ENCODE measurements at regions not wholly inside any gene's neighbourhood (a gene's known extent, or its start where the extent isn't known, plus 50 kb on each side); places are given as distances from the start of the nearest gene placed in this dataset.

DNA sequence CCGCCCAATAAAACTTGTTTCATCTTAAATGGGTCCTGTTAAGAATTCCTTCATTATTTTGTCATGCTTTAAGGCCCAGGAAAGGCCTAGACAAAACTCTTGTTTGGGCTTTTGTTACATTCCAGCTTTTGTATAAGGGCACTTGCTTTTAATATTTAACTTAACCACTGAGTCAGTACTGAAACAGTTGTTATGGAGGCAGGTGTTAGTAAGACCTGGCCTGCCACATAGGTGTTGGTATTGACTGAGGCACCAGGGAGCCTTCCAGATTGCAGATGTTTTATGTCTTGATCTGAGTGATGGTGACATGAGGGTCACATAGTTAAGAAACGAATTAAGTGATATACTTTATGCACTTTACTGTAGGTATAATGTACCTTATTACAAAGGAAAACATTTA lies 274.9 kb upstream of the TGFBR2 start:
- Histone ChIP-seq H3K9me3 (ENCODE audit: low read depth) (no peaks in the 10 kb centered on the region), H2AFZ (replicated peaks) (no peak overlapping the region), H3K9ac (no peak overlapping the region), H3F3A (ENCODE audit: low read depth) (no peaks in the 10 kb centered on the region), H3K27me3 (no peaks in the 10 kb centered on the region), H3K4me2 (no peak overlapping the region), H3K4me3 (no peak overlapping the region), H4K20me1 (ENCODE audit: low read depth) (no peaks in the 10 kb centered on the region), H3K4me1 (no peaks in the 10 kb centered on the region), H3K79me2 (ENCODE audit: low read depth) (no peaks in the 10 kb centered on the region), H3K36me3 (no peaks in the 10 kb centered on the region), H3K27ac (no peak overlapping the region)
- Mint-ChIP-seq H3K27ac (no peak overlapping the region), H3K4me3 (no peak overlapping the region), H3K4me1 (no peaks in the 10 kb centered on the region), H3K36me3 (no peaks in the 10 kb centered on the region), H3K27me3 (ENCODE audit: insufficient read depth, low read depth) (no peaks in the 10 kb centered on the region), H3K9me3 (no peaks in the 10 kb centered on the region)
- DNase-seq (ENCODE audit: low spot score) = no peak
- TF ChIP-seq, protein P1, sequence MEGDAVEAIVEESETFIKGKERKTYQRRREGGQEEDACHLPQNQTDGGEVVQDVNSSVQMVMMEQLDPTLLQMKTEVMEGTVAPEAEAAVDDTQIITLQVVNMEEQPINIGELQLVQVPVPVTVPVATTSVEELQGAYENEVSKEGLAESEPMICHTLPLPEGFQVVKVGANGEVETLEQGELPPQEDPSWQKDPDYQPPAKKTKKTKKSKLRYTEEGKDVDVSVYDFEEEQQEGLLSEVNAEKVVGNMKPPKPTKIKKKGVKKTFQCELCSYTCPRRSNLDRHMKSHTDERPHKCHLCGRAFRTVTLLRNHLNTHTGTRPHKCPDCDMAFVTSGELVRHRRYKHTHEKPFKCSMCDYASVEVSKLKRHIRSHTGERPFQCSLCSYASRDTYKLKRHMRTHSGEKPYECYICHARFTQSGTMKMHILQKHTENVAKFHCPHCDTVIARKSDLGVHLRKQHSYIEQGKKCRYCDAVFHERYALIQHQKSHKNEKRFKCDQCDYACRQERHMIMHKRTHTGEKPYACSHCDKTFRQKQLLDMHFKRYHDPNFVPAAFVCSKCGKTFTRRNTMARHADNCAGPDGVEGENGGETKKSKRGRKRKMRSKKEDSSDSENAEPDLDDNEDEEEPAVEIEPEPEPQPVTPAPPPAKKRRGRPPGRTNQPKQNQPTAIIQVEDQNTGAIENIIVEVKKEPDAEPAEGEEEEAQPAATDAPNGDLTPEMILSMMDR (IDR thresholded peaks at IDR 0.05) = no peak
- TF ChIP-seq EZH2 (IDR thresholded peaks at IDR 0.05) = no peak
- no peak for TF ChIP-seq EZH2phosphoT487 (IDR thresholded peaks at IDR 0.05)

DNA sequence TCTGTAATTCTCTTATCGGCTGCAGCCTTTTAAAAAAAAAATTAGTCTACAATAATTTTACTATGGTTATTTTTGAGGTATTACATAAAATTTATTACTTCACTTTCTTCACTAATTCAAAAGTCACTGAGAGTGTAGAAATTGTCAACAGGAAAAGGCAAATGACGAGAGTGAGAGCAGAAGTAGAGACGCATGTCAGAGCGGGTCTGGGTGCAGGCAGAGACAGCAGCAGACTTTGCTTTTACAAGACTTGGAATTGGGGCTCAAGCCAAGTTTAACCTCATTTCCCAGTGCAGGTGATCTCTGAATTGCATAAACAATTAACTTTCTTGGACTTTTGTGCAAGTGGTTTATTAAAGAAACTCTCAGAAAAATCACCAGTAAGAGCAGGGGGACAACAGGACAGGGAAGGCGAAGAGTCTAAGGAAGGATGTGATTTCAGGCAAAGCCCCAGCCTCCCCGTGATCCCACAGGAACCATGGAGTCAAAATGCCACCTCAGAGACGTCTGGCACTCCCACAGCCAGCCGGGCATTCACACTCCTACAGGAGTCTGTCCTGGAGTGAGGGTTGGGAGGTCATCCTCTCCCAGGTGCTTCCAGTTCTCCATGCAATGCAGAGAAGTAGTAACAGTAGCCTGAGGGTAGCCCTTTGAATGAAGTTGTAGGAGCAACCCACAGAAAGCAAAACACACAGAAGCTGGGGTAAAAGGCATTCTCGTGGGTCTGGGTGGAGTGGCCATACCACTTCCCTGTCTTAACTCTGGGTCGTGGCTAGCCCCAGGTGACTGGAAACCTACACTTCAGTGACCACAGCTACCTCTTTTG lies 274.0 kb upstream of the TGFBR2 start:
- Mint-ChIP-seq H3K36me3 (no peaks in the 10 kb centered on the region), H3K9me3 (no peaks in the 10 kb centered on the region), H3K4me3 (no peak overlapping the region), H3K27ac (no peak overlapping the region), H3K4me1 (no peaks in the 10 kb centered on the region), H3K27me3 (ENCODE audit: insufficient read depth, low read depth) (no peaks in the 10 kb centered on the region)
- Histone ChIP-seq H3K9ac (no peak overlapping the region), H3K27me3 (no peaks in the 10 kb centered on the region), H3K9me3 (ENCODE audit: low read depth) (no peaks in the 10 kb centered on the region), H3K27ac (no peak overlapping the region), H3K4me3 (no peak overlapping the region), H3K4me2 (no peak overlapping the region), H4K20me1 (ENCODE audit: low read depth) (no peaks in the 10 kb centered on the region), H3K79me2 (ENCODE audit: low read depth) (no peaks in the 10 kb centered on the region), H3K36me3 (no peaks in the 10 kb centered on the region), H2AFZ (replicated peaks) (no peak overlapping the region), H3F3A (ENCODE audit: low read depth) (no peaks in the 10 kb centered on the region), H3K4me1 (no peaks in the 10 kb centered on the region)
- TF ChIP-seq EZH2 (IDR thresholded peaks at IDR 0.05) (no peak), EZH2phosphoT487 (IDR thresholded peaks at IDR 0.05) (no peak)
- TF ChIP-seq, protein P1 (IDR thresholded peaks at IDR 0.05) = no peak
- no peak for DNase-seq (ENCODE audit: low spot score)

DNA sequence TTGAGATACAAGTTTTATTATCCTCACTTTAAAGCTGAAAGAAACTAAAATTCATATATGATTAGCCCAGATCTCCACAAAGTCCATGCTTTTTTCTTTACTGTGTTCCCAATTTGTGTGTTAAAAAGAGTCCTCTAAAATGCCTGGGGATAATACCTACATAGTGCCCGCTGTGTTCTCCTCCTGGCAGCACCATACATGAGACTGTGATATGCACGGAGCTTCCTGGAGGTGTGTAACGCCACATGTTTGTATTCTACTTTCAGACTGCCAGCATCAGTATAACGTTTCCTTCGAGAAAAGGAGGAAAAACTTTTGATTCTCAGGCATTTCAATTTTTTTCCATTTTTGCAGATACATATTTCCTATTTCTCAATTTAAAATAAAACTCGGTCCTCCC lies 273.3 kb upstream of the TGFBR2 start:
- Mint-ChIP-seq H3K27ac (no peak overlapping the region), H3K4me1 (no peaks in the 10 kb centered on the region), H3K9me3 (no peaks in the 10 kb centered on the region), H3K4me3 (no peak overlapping the region), H3K36me3 (no peaks in the 10 kb centered on the region), H3K27me3 (ENCODE audit: insufficient read depth, low read depth) (no peaks in the 10 kb centered on the region)
- Histone ChIP-seq H3K4me2 (no peak overlapping the region), H4K20me1 (ENCODE audit: low read depth) (no peaks in the 10 kb centered on the region), H3K27ac (no peak overlapping the region), H3K4me3 (no peak overlapping the region), H3K9ac (no peak overlapping the region), H3F3A (ENCODE audit: low read depth) (no peaks in the 10 kb centered on the region), H3K27me3 (no peaks in the 10 kb centered on the region), H3K4me1 (no peaks in the 10 kb centered on the region), H3K79me2 (ENCODE audit: low read depth) (no peaks in the 10 kb centered on the region), H3K36me3 (no peaks in the 10 kb centered on the region), H3K9me3 (ENCODE audit: low read depth) (no peaks in the 10 kb centered on the region), H2AFZ (replicated peaks) (no peak overlapping the region)
- no peak for DNase-seq (ENCODE audit: low spot score)
- no peak for TF ChIP-seq EZH2phosphoT487 (IDR thresholded peaks at IDR 0.05)
- TF ChIP-seq, protein P1 (IDR thresholded peaks at IDR 0.05) = no peak
- TF ChIP-seq EZH2 (IDR thresholded peaks at IDR 0.05) = no peak

All from neural progenitor cell (in vitro differentiated cells).